NCI-H187 (cell line): ENCODE measurements at regions not wholly inside any gene's neighbourhood (a gene's known extent, or its start where the extent isn't known, plus 50 kb on each side); places are given as distances from the start of the nearest gene placed in this dataset.

Experiments used
- DNase-seq, 2 experiments: peaks; one replicate each; lab custom pipeline; 2025; lab: John Stamatoyannopoulos, UW

GRCh38 chr16:64540434-64540833 lies 581.4 kb downstream of the CDH11 start:
- DNase-seq, result no peak

- no peak for DNase-seq
Measured at GRCh38 chr16:64539811-64540371, 582.0 kb downstream of the CDH11 start.

GRCh38 chr16:64534180-64534780 lies 587.6 kb downstream of the CDH11 start:
- DNase-seq, result no peak

GRCh38 chr16:64532691-64533090 lies 589.2 kb downstream of the CDH11 start:
- no peak for DNase-seq

- DNase-seq, result no peak
Measured at GRCh38 chr16:64532117-64532516, 589.7 kb downstream of the CDH11 start.

- DNase-seq, result no peak
Measured at GRCh38 chr16:64531401-64531800, 590.5 kb downstream of the CDH11 start.

GRCh38 chr16:64522548-64522947 lies 599.3 kb downstream of the CDH11 start:
- no peak for DNase-seq

GRCh38 chr16:64513871-64514270 lies 608.0 kb downstream of the CDH11 start:
- no peak for DNase-seq

- DNase-seq, result no peak
Measured at GRCh38 chr16:64507240-64508024, 614.4 kb downstream of the CDH11 start.

- DNase-seq, result no peak
Measured at GRCh38 chr16:64499211-64499610, 622.7 kb downstream of the CDH11 start.

- DNase-seq, result no peak
Measured at GRCh38 chr16:64498363-64498762, 623.5 kb downstream of the CDH11 start.

GRCh38 chr16:64493709-64494108 lies 628.2 kb downstream of the CDH11 start:
- no peak for DNase-seq

- DNase-seq, result no peak
Measured at GRCh38 chr16:64489449-64489848, 632.4 kb downstream of the CDH11 start.

GRCh38 chr16:64486561-64486960 lies 635.3 kb downstream of the CDH11 start:
- no peak for DNase-seq

GRCh38 chr16:64481497-64481896 lies 640.4 kb downstream of the CDH11 start:
- no peak for DNase-seq

- DNase-seq, result no peak
Measured at GRCh38 chr16:64478252-64478906, 643.5 kb downstream of the CDH11 start.

GRCh38 chr16:64475627-64476351 lies 646.1 kb downstream of the CDH11 start:
- no peak for DNase-seq

- no peak for DNase-seq
Measured at GRCh38 chr16:64470916-64471315, 650.9 kb downstream of the CDH11 start.

- no peak for DNase-seq
Measured at GRCh38 chr16:64469906-64470702, 651.8 kb downstream of the CDH11 start.

- DNase-seq, result no peak
Measured at GRCh38 chr16:64469351-64469750, 652.5 kb downstream of the CDH11 start.

GRCh38 chr16:64468515-64469090 lies 653.3 kb downstream of the CDH11 start:
- no peak for DNase-seq
